Esophagus muscularis mucosa (tissue), 4 donors: ENCODE measurements at regions not wholly inside any gene's neighbourhood (a gene's known extent, or its start where the extent isn't known, plus 50 kb on each side); places are given as distances from the start of the nearest gene placed in this dataset.

Experiments
- CTCF ChIP-seq, 3 experiments: fragments of 200-600 bp in 2 of 3; fragments of 450-650 bp in 1 of 3; sonication (generic) in 2 of 3; IDR thresholded peaks; one replicate each; pipeline ENCODE4 v1.5.1; 2017 to 2019; ENCODE audit warnings: antibody characterized with exemption in 3 of 3, mild to moderate bottlenecking in 2 of 3, moderate library complexity in 1 of 3
- EP300 ChIP-seq: sonication (generic); formaldehyde crosslinking; IDR thresholded peaks from one replicate; pipeline ENCODE4 v1.6.1; 2017; ENCODE audit warnings: antibody characterized with exemption
- POLR2A ChIP-seq: fragments of 450-650 bp; IDR thresholded peaks from one replicate; pipeline ENCODE4 v1.6.1; 2017; ENCODE audit warnings: antibody characterized with exemption, moderate library complexity, mild to moderate bottlenecking, low read depth
- POLR2AphosphoS5 ChIP-seq, 2 donors: sonication (generic); formaldehyde crosslinking; IDR thresholded peaks; one replicate each; pipeline ENCODE4 v1.6.1; 2017; ENCODE audit warnings: antibody characterized with exemption in 2 of 2

GRCh38 chr17:21525464-21526130 lies 149.4 kb downstream of the KCNJ12 start:
- no peak for TF ChIP-seq POLR2AphosphoS5 (IDR thresholded peaks at IDR 0.05)
- TF ChIP-seq POLR2A = no peak
- no peak for TF ChIP-seq CTCF (IDR thresholded peaks at IDR 0.05)
- no peak for TF ChIP-seq EP300
